ENCODE measurements at regions not wholly inside any gene's neighbourhood (a gene's known extent, or its start where the extent isn't known, plus 50 kb on each side); places are given as distances from the start of the nearest gene placed in this dataset.
"Not testable (repeated sequence)": the region's sequence is repeated elsewhere in the genome, so short reads cannot be mapped to it uniquely, and the experiment has no call there.

- Mint-ChIP-seq H3K4me1 (no peaks in the 10 kb centered on the region), H3K36me3 (no peaks in the 10 kb centered on the region), H3K27ac (no peak overlapping the region), H3K4me3 (no peak overlapping the region), H3K9me3 (peaks cover 17% of the 10 kb centered on the region), H3K27me3 (ENCODE audit: low read depth) (no peaks in the 10 kb centered on the region)
- TF ChIP-seq CTCF (IDR thresholded peaks at IDR 0.05; ENCODE audit: unreplicated experiment), result no peak
- DNase-seq (ENCODE audit: low spot score in 2 of 2, unreplicated experiment in 2 of 2), result no peak
These were observed 209.7 kb upstream of the TENT5A start for GRCh38 chr6:81962198-81962597.

- Mint-ChIP-seq H3K27me3 (ENCODE audit: low read depth) (no peaks in the 10 kb centered on the region), H3K9me3 (peaks cover 11% of the 10 kb centered on the region), H3K4me1 (peaks cover 15% of the 10 kb centered on the region), H3K4me3 (no peak overlapping the region), H3K27ac (no peak overlapping the region), H3K36me3 (peaks cover 2% of the 10 kb centered on the region)
- TF ChIP-seq CTCF (IDR thresholded peaks at IDR 0.05; ENCODE audit: unreplicated experiment), result no peak
- no peak for DNase-seq (ENCODE audit: low spot score in 2 of 2, unreplicated experiment in 2 of 2)
These were observed 198.4 kb upstream of the TENT5A start for GRCh38 chr6:81950877-81951276.

- TF ChIP-seq CTCF (IDR thresholded peaks at IDR 0.05; ENCODE audit: unreplicated experiment), result no peak
- peaks cover 7% of the 10 kb centered on the region for H3K9me3 Mint-ChIP-seq
- H3K36me3 Mint-ChIP-seq, result no peaks in the 10 kb centered on the region
- peaks cover 20% of the 10 kb centered on the region for H3K4me1 Mint-ChIP-seq
- DNase-seq (ENCODE audit: low spot score in 2 of 2, unreplicated experiment in 2 of 2), result no peak
- no peaks in the 10 kb centered on the region for H3K27me3 Mint-ChIP-seq (ENCODE audit: low read depth)
- H3K4me3 Mint-ChIP-seq, result no peak overlapping the region
- no peak overlapping the region for H3K27ac Mint-ChIP-seq
These were observed 196.4 kb upstream of the TENT5A start for GRCh38 chr6:81948861-81949260.

- H3K9me3 Mint-ChIP-seq; H3K27me3 Mint-ChIP-seq (ENCODE audit: low read depth); H3K36me3 Mint-ChIP-seq; H3K27ac Mint-ChIP-seq; DNase-seq (ENCODE audit: low spot score in 2 of 2, unreplicated experiment in 2 of 2); H3K4me3 Mint-ChIP-seq: not testable (repeated sequence)
- peaks cover 20% of the 10 kb centered on the region for H3K4me1 Mint-ChIP-seq
These were observed 195.7 kb upstream of the TENT5A start for GRCh38 chr6:81948196-81948595.

- no peak overlapping the region for H3K27ac Mint-ChIP-seq
- TF ChIP-seq CTCF (IDR thresholded peaks at IDR 0.05; ENCODE audit: unreplicated experiment), result no peak
These were observed 192.2 kb upstream of the TENT5A start for GRCh38 chr6:81944661-81945060.

GRCh38 chr6:81942842-81943241, 190.4 kb upstream of the TENT5A start:
- H3K4me3 Mint-ChIP-seq; H3K27me3 Mint-ChIP-seq (ENCODE audit: low read depth); H3K27ac Mint-ChIP-seq; H3K9me3 Mint-ChIP-seq; DNase-seq (ENCODE audit: low spot score in 2 of 2, unreplicated experiment in 2 of 2); H3K36me3 Mint-ChIP-seq: not testable (repeated sequence)
- H3K4me1 Mint-ChIP-seq, result peaks cover 58% of the 10 kb centered on the region

More at GRCh38 chr6:81944661-81945060, 192.2 kb upstream of the TENT5A start:
- no peaks in the 10 kb centered on the region for H3K9me3 Mint-ChIP-seq
- H3K4me3 Mint-ChIP-seq, result no peak overlapping the region
- H3K4me1 Mint-ChIP-seq, result peaks cover 44% of the 10 kb centered on the region
- no peaks in the 10 kb centered on the region for H3K27me3 Mint-ChIP-seq (ENCODE audit: low read depth)
- no peaks in the 10 kb centered on the region for H3K36me3 Mint-ChIP-seq
- DNase-seq (ENCODE audit: low spot score in 2 of 2, unreplicated experiment in 2 of 2), result no peak

GRCh38 chr6:81942067-81942370, 189.5 kb upstream of the TENT5A start:
- no peak for DNase-seq (ENCODE audit: low spot score in 2 of 2, unreplicated experiment in 2 of 2)
- no peak for TF ChIP-seq CTCF (IDR thresholded peaks at IDR 0.05; ENCODE audit: unreplicated experiment)
- H3K4me1 Mint-ChIP-seq, result peaks cover 63% of the 10 kb centered on the region
- H3K9me3 Mint-ChIP-seq, result no peaks in the 10 kb centered on the region
- H3K27me3 Mint-ChIP-seq (ENCODE audit: low read depth), result no peaks in the 10 kb centered on the region
- H3K36me3 Mint-ChIP-seq, result no peaks in the 10 kb centered on the region
- H3K27ac Mint-ChIP-seq, result no peak overlapping the region
- no peak overlapping the region for H3K4me3 Mint-ChIP-seq

Data from mesothelial cell of epicardium (in vitro differentiated cells).